AG09309 (cell line): ENCODE measurements at regions not wholly inside any gene's neighbourhood (a gene's known extent, or its start where the extent isn't known, plus 50 kb on each side); places are given as distances from the start of the nearest gene placed in this dataset.

Experiments used
- DNase-seq: peaks from one replicate; pipeline ENCODE4 v3.0.0-alpha.2; 2010; ENCODE audit warnings: low read depth
- H3K4me3 ChIP-seq: 2 replicates; pipeline ENCODE4 v1.5.1; 2011; ENCODE audit warnings: mild to moderate bottlenecking, low read depth, low read length, moderate library complexity; ENCODE audit not compliant: control insufficient read depth
- TF ChIP-seq, protein P1 (sequence below): IDR thresholded peaks from 2 replicates; pipeline ENCODE4 v1.5.1; 2011; ENCODE audit warnings: mild to moderate bottlenecking, low read depth, low read length, inconsistent platforms; ENCODE audit not compliant: insufficient read depth, control insufficient read depth; ENCODE audit errors: missing control alignments

DNA sequence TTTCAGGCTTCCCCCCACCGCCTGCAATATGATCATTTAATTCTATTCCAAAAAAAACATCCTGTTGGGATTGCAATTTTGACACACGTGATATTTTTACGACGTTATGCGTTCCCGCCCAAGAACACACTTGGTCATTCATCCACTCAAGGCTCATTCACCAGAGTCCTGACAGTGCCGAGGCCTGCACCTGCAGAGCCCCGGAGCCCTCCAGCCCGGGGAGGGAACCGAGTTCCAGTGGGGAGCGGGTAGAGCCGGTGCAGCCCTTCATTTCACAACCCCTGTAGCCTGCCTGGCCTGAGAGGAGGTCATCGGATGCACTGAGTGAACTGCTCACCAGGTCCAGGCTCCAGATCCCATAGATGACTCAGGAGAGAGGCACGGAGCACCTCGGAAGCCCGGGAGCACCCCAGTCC, 156.0 kb upstream of the BACE2 start:
- TF ChIP-seq, protein P1, sequence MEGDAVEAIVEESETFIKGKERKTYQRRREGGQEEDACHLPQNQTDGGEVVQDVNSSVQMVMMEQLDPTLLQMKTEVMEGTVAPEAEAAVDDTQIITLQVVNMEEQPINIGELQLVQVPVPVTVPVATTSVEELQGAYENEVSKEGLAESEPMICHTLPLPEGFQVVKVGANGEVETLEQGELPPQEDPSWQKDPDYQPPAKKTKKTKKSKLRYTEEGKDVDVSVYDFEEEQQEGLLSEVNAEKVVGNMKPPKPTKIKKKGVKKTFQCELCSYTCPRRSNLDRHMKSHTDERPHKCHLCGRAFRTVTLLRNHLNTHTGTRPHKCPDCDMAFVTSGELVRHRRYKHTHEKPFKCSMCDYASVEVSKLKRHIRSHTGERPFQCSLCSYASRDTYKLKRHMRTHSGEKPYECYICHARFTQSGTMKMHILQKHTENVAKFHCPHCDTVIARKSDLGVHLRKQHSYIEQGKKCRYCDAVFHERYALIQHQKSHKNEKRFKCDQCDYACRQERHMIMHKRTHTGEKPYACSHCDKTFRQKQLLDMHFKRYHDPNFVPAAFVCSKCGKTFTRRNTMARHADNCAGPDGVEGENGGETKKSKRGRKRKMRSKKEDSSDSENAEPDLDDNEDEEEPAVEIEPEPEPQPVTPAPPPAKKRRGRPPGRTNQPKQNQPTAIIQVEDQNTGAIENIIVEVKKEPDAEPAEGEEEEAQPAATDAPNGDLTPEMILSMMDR: no peak
- H3K4me3 ChIP-seq: no peak overlapping the region
- DNase-seq: no peak

DNA sequence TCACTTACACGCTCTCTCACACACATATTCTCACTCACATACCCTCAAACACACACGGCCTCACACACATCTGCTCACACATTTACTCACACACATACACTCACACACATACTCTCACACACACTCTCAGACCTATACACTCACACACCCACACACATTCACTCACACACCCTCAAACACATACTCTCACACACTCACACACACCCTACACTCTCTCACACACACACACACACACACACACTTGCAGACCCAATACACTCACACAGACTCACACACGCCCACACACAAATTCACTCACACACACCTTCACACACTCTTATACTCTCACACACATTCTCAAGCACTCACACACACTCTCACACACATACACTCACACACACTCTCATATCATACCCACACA, 155.5 kb upstream of the BACE2 start:
- no peak overlapping the region for H3K4me3 ChIP-seq
- no peak for DNase-seq
- TF ChIP-seq, protein P1: no peak

DNA sequence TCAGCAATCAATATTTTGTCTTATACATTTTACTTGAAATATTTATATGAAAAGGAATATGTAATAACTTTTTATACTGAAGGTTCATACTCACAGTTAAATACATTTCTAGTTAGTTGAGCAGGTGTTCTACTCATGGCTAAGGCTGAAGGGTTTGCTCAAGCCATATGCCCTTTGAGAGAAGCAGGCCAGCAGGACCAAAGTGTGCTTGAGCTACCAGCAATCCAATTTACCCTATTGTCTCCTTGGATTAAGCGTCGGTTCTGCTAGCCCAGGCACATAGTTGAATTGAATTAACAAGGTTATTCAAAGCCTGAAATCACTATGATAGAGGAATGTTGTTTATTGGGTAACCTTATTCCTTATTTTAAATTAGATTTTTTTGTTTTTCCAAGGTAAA, 151.5 kb upstream of the BACE2 start:
- DNase-seq: no peak

DNA sequence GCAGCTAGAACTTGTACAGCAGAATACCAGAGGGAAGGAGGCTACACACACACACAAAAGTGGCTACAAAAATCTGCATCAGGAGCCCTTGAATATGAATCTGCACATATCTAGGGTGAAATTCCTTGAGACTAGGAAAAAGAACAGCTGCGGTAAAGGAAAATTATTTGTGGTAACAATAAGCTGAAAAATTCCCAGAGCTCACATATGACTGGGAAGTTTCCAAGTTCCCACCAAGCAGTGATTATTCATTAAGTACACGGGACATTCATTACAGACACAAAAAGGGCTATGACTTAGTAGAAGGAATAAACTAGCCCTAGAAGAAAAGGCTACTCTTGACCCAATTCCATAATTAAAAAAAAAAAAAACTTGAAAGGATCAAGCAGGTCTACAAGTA, 149.5 kb upstream of the BACE2 start:
- TF ChIP-seq, protein P1: no peak
- DNase-seq: no peak
- no peak overlapping the region for H3K4me3 ChIP-seq

More for the DNA sequence above, 151.5 kb upstream of the BACE2 start:
- TF ChIP-seq, protein P1: no peak
- no peak overlapping the region for H3K4me3 ChIP-seq

DNA sequence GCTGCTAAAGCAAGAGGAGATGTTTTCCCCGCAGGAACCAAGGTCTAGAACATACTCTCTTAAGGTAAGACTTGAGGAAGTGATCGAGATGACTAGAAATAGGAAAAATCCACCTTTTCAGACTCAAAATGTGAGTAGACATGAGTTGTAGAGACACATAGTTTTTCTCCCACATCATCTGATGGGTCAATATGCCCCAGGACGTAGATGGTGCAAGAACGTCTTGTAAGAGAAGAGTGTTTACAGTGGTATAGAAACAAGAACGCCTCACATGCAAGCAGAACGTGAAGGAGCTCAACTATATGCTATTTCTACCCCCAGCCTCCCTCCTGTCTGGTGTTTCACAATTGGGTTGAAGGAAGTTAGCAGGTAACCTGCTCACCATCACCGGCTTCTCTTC, 144.0 kb upstream of the BACE2 start:
- TF ChIP-seq, protein P1: no peak
- no peak overlapping the region for H3K4me3 ChIP-seq
- DNase-seq: no peak

DNA sequence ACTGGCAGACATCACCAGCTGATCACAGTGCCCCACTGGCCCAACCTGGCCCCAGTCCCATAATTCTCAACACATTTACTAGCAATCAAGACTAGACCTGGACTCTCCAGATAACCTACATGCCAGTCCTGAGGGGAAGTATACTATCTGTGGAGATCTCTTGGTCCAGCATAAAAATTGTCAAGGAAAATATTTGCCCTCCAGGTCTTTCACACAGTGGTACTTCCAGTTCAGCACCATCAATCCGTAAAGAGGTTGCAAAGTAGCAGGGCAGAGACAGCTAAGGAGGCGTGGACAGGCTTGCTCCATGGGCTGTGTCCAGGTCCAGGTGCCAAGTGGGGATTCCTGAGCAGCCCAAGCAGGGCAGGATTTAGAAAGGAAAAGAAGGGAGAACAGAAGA, 143.6 kb upstream of the BACE2 start:
- DNase-seq: no peak
- H3K4me3 ChIP-seq: no peak overlapping the region
- TF ChIP-seq, protein P1: no peak

DNA sequence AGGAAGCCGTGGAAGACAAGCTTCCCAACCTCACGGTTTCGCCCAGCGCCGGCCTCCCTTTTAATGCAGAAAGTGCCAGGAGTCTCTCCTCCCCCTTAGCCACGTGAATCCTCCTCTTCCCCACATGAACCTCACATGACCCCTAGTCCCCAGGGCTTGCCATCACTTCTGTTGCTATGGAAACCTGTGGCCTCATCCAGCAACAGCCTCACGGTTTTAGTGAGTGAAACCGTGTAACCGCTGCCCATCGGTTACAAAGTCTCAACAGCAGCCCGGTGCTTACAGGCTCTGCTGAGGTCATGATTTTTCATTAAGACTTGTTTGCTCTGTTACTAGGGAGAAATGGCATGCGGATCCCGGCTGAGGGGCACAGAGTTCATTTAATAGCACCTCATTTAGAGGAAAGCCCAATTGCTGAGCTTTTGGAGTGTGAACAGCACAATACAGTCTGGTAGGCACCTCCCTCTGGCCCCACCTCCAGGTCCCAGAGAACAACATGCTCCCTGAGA, 143.2 kb upstream of the BACE2 start:
- DNase-seq: no peak
- TF ChIP-seq, protein P1: no peak
- no peak overlapping the region for H3K4me3 ChIP-seq
